ENCODE measurements at regions not wholly inside any gene's neighbourhood (a gene's known extent, or its start where the extent isn't known, plus 50 kb on each side); places are given as distances from the start of the nearest gene placed in this dataset.
"Not testable (repeated sequence)": the region's sequence is repeated elsewhere in the genome, so short reads cannot be mapped to it uniquely, and the experiment has no call there.

DNA sequence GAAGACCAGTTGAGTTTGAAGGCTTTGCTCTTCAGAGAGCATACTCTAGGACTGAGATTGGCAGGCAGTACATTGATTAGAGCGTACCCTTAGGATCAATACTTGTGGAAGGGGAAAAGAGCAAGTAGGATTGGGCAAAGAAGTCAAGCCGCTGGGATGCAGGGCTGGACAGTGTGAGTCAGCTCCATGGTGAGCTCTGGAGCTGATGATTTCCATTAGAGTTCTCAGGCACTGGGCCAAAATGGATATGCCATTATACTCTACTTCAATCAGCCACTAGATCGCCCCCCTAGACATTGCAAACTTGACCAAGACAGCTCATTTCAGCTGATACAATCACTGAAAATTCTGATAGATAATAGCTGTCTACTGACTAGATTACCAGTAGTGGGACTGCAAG, 432.7 kb upstream of the ALCAM start:
- DNase-seq, result no peak
- no peak for ATAC-seq
- Histone ChIP-seq H3K4me3 (no peak overlapping the region), H3K4me1 (ENCODE audit: low read depth) (no peaks in the 10 kb centered on the region), H3K9me3 (no peaks in the 10 kb centered on the region), H3K36me3 (ENCODE audit: low read depth) (no peaks in the 10 kb centered on the region)
- intact Hi-C loops (cut with DNase I, micrococcal nuclease), result no loop called here
- TF ChIP-seq, protein P1, sequence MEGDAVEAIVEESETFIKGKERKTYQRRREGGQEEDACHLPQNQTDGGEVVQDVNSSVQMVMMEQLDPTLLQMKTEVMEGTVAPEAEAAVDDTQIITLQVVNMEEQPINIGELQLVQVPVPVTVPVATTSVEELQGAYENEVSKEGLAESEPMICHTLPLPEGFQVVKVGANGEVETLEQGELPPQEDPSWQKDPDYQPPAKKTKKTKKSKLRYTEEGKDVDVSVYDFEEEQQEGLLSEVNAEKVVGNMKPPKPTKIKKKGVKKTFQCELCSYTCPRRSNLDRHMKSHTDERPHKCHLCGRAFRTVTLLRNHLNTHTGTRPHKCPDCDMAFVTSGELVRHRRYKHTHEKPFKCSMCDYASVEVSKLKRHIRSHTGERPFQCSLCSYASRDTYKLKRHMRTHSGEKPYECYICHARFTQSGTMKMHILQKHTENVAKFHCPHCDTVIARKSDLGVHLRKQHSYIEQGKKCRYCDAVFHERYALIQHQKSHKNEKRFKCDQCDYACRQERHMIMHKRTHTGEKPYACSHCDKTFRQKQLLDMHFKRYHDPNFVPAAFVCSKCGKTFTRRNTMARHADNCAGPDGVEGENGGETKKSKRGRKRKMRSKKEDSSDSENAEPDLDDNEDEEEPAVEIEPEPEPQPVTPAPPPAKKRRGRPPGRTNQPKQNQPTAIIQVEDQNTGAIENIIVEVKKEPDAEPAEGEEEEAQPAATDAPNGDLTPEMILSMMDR (IDR thresholded peaks at IDR 0.05), result no peak

DNA sequence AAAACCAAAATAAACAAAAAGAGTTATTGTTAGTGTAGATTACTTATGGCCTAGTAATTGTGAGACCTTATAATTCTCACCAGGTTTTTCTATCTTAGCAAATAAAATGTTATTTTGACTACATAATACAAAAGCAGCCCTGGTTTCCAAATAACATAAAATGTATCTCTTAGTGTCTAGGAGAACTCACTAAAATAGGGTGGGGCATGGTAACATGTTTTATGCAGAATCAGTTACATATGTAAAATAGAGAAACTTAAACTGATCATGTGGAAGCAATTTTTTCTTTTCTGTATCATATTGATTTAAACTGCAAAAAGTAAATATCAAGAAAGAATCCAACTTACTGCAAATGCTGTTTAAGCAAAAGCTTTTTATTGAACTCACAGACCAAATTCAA, 431.1 kb upstream of the ALCAM start:
- Histone ChIP-seq H3K4me3 (no peak overlapping the region), H3K36me3 (ENCODE audit: low read depth) (no peaks in the 10 kb centered on the region), H3K4me1 (ENCODE audit: low read depth) (no peaks in the 10 kb centered on the region), H3K9me3 (no peaks in the 10 kb centered on the region)
- no peak for ATAC-seq
- no peak for DNase-seq
- intact Hi-C loops (cut with DNase I, micrococcal nuclease), result no loop called here
- TF ChIP-seq, protein P1 (IDR thresholded peaks at IDR 0.05), result no peak

DNA sequence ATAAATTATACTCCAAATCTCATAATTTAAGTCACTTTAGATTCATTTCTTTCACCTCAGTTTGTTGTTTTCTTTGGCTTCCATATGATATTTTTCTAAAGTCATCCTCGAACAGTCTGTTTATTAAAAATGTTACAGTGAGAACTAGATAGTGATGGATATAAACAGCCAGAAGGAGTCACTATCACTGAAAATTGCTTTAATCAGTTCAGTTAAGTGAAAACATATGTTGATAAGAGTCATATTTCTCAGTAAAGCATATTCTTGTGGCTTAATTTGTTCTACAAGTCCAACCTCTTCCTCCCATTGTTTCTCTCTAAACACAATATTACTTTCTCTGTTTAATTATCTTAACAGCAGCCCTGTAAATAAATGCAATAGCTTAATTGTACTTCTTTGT, 427.5 kb upstream of the ALCAM start:
- intact Hi-C loops (cut with DNase I, micrococcal nuclease), result no loop called here
- Histone ChIP-seq H3K4me1 (ENCODE audit: low read depth) (no peaks in the 10 kb centered on the region), H3K9me3 (no peaks in the 10 kb centered on the region), H3K36me3 (ENCODE audit: low read depth) (no peaks in the 10 kb centered on the region), H3K4me3 (no peak overlapping the region)
- TF ChIP-seq, protein P1 (IDR thresholded peaks at IDR 0.05), result no peak
- DNase-seq, result no peak
- no peak for ATAC-seq

DNA sequence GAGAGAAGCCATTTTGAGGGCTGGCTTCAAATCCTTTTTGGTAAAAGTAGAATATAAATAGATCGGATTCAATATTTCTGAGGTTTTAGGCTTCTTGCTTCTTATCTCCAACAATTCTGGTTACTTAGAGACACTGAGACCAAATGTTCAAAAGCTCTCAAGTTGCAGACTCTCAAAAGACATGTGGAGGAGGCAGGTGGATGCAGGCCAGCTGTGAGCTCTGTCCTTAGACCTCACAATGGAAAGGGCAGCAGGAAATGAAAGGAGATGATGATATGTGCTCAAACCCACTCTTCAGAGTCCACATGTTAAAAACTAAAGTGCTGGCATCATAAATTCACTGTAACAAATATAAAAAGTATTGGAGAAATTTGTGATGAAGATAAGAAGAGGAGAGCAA, 424.9 kb upstream of the ALCAM start:
- no peaks in the 10 kb centered on the region for H3K4me1 ChIP-seq (ENCODE audit: low read depth)

DNA sequence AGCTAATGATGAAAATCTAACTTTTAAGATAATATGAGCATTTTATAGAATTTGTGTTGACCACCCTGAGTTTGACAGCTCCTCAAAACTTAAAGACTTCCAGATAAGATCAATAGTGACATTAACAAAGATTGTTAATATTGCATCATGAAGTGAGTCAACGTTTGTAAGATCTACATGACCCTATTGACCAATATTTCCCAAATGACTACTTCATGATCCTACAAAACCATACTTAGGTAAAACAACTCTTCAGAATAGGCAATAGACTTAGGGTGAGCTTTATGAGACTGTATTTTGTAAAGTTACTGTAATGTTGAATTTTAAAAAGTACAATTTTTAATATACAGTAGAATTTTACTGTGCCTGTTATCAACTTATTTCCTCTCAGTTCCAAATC, 422.7 kb upstream of the ALCAM start:
- Histone ChIP-seq H3K4me1 (ENCODE audit: low read depth) (no peaks in the 10 kb centered on the region), H3K36me3 (ENCODE audit: low read depth) (no peaks in the 10 kb centered on the region), H3K9me3 (no peaks in the 10 kb centered on the region), H3K4me3 (no peak overlapping the region)
- ATAC-seq (no peak), DNase-seq (no peak)
- TF ChIP-seq, protein P1 (IDR thresholded peaks at IDR 0.05), result no peak
- intact Hi-C loops (cut with DNase I, micrococcal nuclease), result no loop called here

More for the DNA sequence above, 424.9 kb upstream of the ALCAM start:
- DNase-seq (no peak), ATAC-seq (no peak)
- intact Hi-C loops (cut with DNase I, micrococcal nuclease), result no loop called here
- no peak overlapping the region for H3K4me3 ChIP-seq
- H3K9me3 ChIP-seq, result no peaks in the 10 kb centered on the region
- no peaks in the 10 kb centered on the region for H3K36me3 ChIP-seq (ENCODE audit: low read depth)
- TF ChIP-seq, protein P1 (IDR thresholded peaks at IDR 0.05), result no peak

DNA sequence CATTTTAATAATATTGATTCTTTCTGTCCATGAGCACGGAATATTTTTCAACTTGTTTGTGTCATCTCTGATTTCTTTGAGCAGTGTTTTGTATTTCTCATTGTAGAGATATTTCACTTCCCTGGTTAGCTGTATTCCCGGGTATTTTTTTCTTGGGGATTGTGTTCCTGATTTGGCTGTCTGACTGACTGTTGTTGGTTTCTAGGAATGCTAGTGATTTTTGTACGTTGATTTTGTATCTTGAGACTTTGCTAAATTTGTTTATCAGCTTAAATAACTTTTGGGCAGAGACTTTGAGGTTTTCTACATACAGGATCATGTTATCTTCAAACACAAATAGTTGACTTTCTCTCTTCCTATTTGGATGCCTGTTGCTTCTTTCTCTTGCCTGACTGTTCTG, 418.8 kb upstream of the ALCAM start:
- Histone ChIP-seq H3K9me3 (no peaks in the 10 kb centered on the region), H3K4me1 (ENCODE audit: low read depth) (no peaks in the 10 kb centered on the region), H3K36me3 (ENCODE audit: low read depth) (no peaks in the 10 kb centered on the region), H3K4me3 (no peak overlapping the region)
- intact Hi-C loops (cut with DNase I, micrococcal nuclease), result no loop called here
- TF ChIP-seq, protein P1 (IDR thresholded peaks at IDR 0.05), result no peak
- DNase-seq (no peak), ATAC-seq (no peak)

DNA sequence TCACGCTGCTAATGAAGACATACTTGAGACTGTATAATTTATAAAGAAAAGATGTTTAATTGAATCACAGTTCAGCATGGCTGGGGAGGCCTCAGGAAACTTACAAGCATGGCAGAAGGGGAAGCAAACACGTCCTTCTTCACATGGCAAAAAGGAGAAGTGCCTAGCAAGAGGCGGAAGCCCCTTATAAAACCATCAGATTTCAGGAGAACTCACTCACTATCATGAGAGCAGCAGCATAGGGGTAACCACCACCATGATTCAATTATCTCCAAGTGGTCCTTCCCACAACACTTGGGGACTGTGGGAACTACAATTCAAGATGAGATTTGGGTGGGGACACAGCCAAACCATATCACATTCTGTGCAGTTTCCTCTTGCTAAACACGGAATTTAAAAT, 416.9 kb upstream of the ALCAM start:
- H3K4me3 ChIP-seq; H3K9me3 ChIP-seq; H3K4me1 ChIP-seq (ENCODE audit: low read depth); ATAC-seq; H3K36me3 ChIP-seq (ENCODE audit: low read depth); DNase-seq; intact Hi-C loops (cut with DNase I, micrococcal nuclease): not testable (repeated sequence)
